Stimulated activated CD4-positive, alpha-beta T cell treated with anti-CD3 and anti-CD28 coated beads, Interleukin-4, amount 100 ng/mL, for 1 hour (primary cell): ENCODE measurements at regions not wholly inside any gene's neighbourhood (a gene's known extent, or its start where the extent isn't known, plus 50 kb on each side); places are given as distances from the start of the nearest gene placed in this dataset.
"Not testable (repeated sequence)": the region's sequence is repeated elsewhere in the genome, so short reads cannot be mapped to it uniquely, and the experiment has no call there.

Experiments
- DNase-seq: peaks from one replicate; pipeline ENCODE4 v3.0.0-alpha.2; 2020

GRCh38 chr7:34497153-34497777, 160.8 kb upstream of the NPSR1 start:
- DNase-seq, result no peak

GRCh38 chr7:34501156-34501555, 156.9 kb upstream of the NPSR1 start:
- DNase-seq, result no peak

- no peak for DNase-seq
These were observed 150.8 kb upstream of the NPSR1 start for GRCh38 chr7:34507191-34507590.

- no peak for DNase-seq
These were observed 134.6 kb upstream of the NPSR1 start for GRCh38 chr7:34523226-34523918.

GRCh38 chr7:34530259-34530658, 127.8 kb upstream of the NPSR1 start:
- DNase-seq, result no peak

- no peak for DNase-seq
These were observed 119.0 kb upstream of the NPSR1 start for GRCh38 chr7:34539003-34539402.

- no peak for DNase-seq
These were observed 113.4 kb upstream of the NPSR1 start for GRCh38 chr7:34544621-34545020.

- DNase-seq, result no peak
These were observed 107.0 kb upstream of the NPSR1 start for GRCh38 chr7:34550996-34551395.

- DNase-seq, result no peak
These were observed 105.5 kb upstream of the NPSR1 start for GRCh38 chr7:34552502-34552901.

- DNase-seq, result no peak
These were observed 100.0 kb upstream of the NPSR1 start for GRCh38 chr7:34558022-34558421.

GRCh38 chr7:34564091-34564490, 93.9 kb upstream of the NPSR1 start:
- DNase-seq, result no peak

- no peak for DNase-seq
These were observed 90.1 kb upstream of the NPSR1 start for GRCh38 chr7:34567906-34568305.

- no peak for DNase-seq
These were observed 87.9 kb upstream of the NPSR1 start for GRCh38 chr7:34569975-34570699.

- no peak for DNase-seq
These were observed 83.0 kb upstream of the NPSR1 start for GRCh38 chr7:34575006-34575405.

GRCh38 chr7:34577934-34578333, 80.1 kb upstream of the NPSR1 start:
- not testable (repeated sequence) for DNase-seq

GRCh38 chr7:34581698-34582097, 76.3 kb upstream of the NPSR1 start:
- not testable (repeated sequence) for DNase-seq

- no peak for DNase-seq
These were observed 73.5 kb upstream of the NPSR1 start for GRCh38 chr7:34584526-34584925.

- DNase-seq, result no peak
These were observed 61.1 kb upstream of the NPSR1 start for GRCh38 chr7:34596887-34597286.

- DNase-seq, result no peak
These were observed 54.1 kb upstream of the NPSR1 start for GRCh38 chr7:34603711-34604444.
